ENCODE measurements at regions not wholly inside any gene's neighbourhood (a gene's known extent, or its start where the extent isn't known, plus 50 kb on each side); places are given as distances from the start of the nearest gene placed in this dataset.

DNA sequence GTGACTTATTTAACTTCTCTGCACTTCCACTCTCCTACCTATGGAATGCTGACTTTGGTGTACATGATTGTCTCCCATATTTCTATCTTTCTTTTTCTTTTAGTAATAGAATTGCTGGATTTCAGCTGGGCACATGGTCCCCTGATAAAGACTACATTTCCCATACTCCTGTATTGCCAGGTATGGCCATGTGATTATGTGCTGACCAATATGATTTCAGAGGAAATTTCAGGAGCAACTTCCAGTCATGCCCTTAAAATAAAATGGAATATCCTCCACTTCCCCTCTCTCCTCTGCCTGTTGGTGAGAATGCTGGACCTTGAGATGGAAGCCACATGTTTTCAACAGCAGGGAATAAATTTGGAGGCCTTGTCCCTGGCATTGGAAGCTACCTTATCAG is 130.7 kb upstream of the IGSF21 start:
- no peak for DNase-seq (ENCODE audit: low spot score)

DNA sequence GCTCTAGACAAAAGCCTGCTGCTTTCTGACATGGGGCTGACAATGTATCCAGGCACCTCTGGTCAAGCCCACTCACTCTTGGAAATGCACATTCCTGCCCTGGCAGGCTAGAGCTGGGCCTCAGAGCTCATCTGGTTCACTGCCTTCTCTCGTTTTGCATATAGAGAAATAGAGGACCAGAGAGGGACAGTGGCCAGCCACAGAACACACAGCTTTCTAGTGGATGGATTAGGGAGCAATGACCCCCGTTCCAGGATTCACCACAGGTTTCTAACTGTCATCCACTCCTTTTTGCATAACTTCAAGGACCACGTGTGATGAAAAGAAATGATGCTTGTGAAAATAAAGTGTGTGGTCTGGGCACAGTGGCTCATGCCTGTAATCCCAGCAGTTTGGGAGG is 129.6 kb upstream of the IGSF21 start:
- DNase-seq (ENCODE audit: low spot score) = no peak

DNA sequence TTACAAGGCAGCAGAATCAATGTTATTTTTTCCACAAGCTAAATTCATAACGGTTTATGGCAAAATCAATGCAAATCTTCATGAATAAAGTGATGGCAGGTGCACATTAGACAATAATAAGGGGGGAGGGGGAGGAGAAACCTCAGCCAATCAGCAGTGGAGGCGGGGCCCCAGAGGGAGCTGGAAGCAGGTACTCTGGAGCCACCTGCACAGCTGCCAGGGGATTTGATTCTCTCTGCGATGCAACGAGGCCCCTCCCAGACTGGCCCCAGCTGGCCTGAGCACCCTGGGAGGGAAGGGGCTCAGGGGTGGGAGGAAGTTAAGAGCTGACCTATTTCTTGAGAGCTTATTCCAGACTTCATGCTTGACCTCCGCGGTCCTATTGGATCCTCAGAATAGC is 127.8 kb upstream of the IGSF21 start:
- no peak for DNase-seq (ENCODE audit: low spot score)

GRCh38 chr1:17982197-17982596 is 125.4 kb upstream of the IGSF21 start:
- no peak for DNase-seq (ENCODE audit: low spot score)

DNA sequence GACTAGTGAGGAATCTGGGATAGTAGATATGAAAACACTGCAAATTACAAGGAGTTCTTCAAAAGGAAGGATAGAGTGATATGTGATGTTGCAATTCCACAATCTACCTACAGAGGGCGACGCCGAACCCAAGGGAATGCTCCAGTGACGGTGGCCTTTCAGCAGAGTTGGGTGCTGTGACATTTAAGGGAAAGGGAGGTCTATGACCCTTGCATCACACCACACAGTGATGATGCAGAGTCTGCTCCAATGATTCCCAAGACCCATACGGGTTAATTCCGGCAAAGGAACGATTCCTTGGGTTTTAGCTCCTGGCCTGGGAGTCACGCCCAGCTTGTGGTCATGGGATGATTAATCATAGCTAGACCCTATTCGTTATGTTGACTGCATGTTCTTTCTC is 123.0 kb upstream of the IGSF21 start:
- DNase-seq (ENCODE audit: low spot score) = peak; percentile 13

DNA sequence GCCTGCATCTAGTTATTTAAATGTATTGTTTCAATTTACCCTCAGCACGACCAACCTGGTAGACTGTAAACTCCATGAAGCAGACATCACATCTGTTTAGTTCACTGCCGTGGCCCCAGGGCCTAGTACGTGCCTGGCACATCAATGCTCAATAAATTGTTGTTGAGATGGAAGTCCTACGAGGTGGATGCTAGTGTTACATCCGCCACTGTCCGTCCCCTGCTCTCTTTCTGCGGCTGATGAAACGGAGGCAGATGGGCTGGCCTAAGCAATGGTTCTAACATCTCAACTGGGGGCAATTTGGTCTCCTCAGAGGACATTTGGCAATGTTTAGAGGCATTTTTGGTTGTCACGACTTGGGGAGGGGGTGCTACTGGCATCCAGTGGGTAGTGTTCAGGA is 121.4 kb upstream of the IGSF21 start:
- DNase-seq (ENCODE audit: low spot score) = no peak

DNA sequence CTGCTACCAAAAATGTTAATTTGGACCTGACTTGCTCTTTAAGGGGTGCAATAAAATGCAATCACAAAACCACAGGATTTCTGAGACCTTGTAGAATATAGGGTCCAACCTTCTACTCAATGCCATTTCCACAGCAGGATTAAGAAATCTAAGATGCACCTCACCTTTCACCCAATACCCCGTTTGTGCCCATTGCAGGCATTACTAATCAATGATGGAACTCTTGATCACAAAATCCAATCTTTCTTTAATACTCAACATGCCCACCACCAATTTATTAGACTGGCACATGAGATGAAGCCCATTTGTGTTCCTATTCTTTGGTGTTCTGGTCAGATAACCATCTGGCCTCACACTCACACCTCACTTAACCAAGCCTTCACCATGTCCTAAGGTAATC is 117.2 kb upstream of the IGSF21 start:
- DNase-seq (ENCODE audit: low spot score) = no peak

GRCh38 chr1:17991996-17992395 is 115.6 kb upstream of the IGSF21 start:
- DNase-seq (ENCODE audit: low spot score) = no peak

- no peak for DNase-seq (ENCODE audit: low spot score)
Measured at GRCh38 chr1:17992800-17993199, 114.8 kb upstream of the IGSF21 start.

DNA sequence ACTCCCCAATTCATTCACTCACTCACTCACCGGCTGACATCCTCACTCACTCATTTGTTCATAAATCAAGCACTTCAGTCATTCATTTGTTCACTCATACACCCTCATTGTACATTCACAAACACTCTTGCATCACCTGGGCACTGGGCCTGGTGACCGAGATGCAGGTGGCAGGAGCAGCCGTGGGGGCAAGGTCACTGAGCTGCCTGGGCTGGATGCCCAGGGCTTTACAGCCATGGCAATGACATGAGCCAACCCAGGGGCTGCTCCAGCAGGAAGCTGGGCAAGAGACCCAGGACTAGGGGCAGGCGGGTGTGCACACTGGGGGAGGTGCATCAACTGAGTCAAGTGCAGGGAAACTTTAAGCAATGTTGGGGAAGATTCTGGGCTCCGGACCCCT is 113.6 kb upstream of the IGSF21 start:
- no peak for DNase-seq (ENCODE audit: low spot score)

DNA sequence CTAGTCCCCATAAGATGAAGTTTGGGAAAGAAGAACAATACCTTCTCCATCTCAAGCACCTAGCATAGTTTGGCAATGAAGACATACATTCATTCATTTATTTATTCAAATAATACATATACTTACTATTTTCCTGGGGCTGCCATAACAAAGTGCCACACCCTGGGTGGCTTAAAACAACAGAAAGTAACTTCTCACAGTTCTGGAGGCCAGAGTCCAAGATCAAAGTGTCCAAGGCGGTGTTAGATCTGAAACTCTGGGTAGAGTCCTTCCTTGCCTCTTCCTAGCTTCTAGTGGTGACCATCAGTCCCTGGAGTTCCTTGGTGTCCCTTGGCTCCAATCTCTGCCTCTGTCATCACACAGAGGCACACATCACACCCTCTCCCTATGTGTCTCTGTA is 112.1 kb upstream of the IGSF21 start:
- DNase-seq (ENCODE audit: low spot score) = no peak

- no peak for DNase-seq (ENCODE audit: low spot score)
Measured at GRCh38 chr1:17998889-17999288, 108.7 kb upstream of the IGSF21 start.

DNA sequence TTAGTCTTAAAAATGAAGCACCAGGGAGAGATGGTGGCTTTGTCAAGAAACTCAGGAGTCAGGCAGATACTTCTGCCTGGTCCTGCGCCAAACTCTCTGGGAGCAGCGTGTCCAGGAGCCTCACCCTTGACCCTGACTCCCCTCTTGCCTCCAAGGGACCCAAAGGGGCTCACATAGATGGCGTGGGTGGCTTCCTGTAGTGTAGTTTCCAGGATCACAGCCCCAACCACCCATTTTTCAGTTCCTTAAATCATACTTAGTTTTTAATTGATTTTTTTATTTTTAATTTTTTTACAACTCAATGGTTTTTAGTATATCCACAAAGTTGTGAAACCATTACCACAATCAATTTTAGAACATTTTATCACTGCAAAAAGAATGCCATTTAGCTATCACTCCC is 107.7 kb upstream of the IGSF21 start:
- no peak for DNase-seq (ENCODE audit: low spot score)

DNA sequence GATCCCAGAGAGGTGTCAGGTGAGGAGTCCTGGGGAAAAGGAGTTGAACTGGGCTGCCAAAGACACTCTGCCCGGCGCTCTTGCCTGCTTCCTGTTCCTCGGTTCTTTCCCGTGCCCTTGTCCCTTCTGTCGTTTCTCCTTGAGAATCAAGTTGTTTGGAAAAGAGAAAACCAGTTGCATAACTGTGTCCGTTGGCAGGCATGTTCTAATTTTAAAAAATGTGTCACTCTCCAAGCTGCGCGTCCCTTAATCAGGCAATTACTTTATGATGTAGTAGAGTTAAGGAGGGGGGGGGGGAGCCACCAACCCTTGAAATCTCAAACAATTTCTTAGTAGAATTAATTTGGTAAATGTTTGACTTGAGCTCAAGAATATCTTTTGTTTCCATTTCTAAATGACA is 105.9 kb upstream of the IGSF21 start:
- no peak for DNase-seq (ENCODE audit: low spot score)

DNA sequence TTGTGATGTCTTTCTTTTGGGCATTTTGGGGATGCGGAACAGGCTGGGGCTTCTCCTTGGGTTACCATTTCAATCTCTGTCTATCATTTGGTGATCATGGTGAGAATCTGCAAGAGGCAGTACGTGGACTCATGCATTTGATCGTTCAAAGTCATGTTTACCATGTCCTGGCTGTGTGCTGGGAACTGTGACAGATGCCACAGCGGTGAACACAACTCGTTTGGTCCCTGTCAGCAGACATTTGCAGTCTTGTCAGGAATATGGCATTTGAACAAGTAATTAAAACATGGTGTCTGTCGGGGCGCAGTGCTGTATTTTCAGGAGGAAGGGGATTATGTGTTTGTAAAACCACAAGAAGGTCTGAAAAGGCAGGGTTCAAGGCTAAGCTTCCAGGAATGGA is 103.3 kb upstream of the IGSF21 start:
- no peak for DNase-seq (ENCODE audit: low spot score)

DNA sequence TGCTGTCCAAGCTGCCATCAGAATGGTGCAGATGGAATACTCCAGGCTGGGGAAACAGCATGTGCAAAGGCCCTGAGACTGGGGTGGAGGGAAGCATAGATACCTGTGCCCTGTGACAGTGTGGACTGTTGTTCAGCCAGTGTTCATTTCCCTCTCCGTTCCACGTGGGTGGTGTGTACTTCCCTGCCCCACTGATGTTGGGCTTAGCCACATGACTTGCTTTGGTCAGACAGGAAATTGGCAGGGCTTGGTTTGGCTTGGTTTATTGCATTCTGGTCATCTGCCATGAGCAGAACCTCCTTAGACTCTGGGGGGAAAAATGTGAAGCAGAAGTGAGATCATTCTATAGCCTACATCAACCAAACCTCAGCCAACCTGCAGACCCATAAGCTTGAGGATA is 102.4 kb upstream of the IGSF21 start:
- no peak for DNase-seq (ENCODE audit: low spot score)

DNA sequence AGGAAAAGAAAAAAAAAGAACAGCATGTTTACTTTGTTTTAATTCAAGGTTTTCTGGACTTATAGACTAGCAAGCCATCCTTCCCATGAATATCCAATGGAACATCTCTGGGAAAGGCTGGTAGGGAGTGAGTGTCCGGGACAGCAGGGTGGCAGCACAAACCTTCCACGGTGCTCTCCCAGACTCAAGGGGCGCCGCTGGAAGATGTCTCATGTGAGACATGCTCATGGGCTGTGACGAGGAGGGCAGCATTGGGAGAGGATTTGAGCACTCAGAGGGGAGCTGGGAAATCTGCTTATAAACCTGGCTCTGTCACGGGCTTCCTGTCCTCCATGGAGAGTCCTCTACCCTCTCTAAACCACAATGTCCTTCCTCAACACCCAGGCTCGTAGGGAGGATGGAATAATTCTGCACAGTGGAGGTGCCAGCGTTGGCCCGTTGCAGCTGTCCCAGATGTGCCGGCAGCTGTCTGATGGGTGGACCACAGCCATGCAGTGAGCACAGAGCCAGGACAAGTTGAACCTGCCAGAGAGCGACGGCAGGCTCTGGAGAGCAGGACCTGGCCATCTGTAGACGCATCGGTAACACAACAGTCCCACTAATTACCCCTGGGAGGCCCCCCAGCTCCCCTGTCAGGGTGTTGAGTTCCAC is 100.1 kb upstream of the IGSF21 start:
- DNase-seq (ENCODE audit: low spot score) = no peak

GRCh38 chr1:18008081-18008480 is 99.5 kb upstream of the IGSF21 start:
- no peak for DNase-seq (ENCODE audit: low spot score)

GRCh38 chr1:18009055-18009454 is 98.5 kb upstream of the IGSF21 start:
- no peak for DNase-seq (ENCODE audit: low spot score)

- DNase-seq (ENCODE audit: low spot score) = no peak
Measured at GRCh38 chr1:18009478-18009961, 98.1 kb upstream of the IGSF21 start.

DNA sequence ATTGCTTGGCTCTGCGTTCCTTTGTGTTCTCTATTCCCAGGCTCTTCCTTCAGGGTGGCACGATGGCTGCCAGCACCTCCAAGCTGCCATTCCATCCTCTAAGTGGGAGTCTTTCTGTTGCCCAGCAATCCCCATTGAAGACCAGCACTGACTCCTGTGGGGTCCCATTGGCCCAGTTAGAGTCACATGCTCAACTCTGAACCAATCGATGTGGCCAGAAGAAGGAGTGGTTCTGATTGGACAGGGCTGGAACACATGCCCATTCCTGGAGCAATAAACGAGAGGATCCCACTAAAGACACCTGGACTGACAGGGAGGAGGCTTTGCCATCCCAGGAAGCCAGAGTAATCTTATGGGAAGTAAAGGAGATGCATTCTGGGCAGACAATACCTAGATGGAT is 97.2 kb upstream of the IGSF21 start:
- DNase-seq (ENCODE audit: low spot score) = no peak

GRCh38 chr1:18010945-18011344 is 96.7 kb upstream of the IGSF21 start:
- no peak for DNase-seq (ENCODE audit: low spot score)

GRCh38 chr1:18011703-18012102 is 95.9 kb upstream of the IGSF21 start:
- no peak for DNase-seq (ENCODE audit: low spot score)

- no peak for DNase-seq (ENCODE audit: low spot score)
Measured at GRCh38 chr1:18012686-18013085, 94.9 kb upstream of the IGSF21 start.

DNA sequence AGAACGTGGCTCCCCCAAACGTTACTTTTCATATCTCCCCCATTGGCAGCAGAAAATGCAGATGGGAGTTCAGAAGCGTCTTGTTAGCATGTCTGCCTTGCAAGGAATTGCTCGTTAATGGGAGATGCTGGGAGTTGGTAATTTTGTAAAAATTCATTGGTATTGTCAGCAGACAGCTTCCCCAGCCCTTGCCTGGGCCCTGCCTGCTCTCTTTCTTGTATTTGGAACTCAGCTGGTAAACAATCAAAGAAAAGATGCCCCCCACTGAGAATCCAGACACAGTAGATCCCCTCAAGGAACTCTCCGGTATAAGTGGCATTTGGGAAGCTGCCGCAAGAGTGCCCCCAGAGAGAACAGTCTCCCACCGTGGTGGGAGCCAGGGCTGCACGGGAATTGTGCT is 94.4 kb upstream of the IGSF21 start:
- no peak for DNase-seq (ENCODE audit: low spot score)

Data from COLO829 (cell line).